BLaER1 (cell line): ENCODE measurements at regions not wholly inside any gene's neighbourhood (a gene's known extent, or its start where the extent isn't known, plus 50 kb on each side); places are given as distances from the start of the nearest gene placed in this dataset.
A peak's percentile ranks its signal among the peaks of the same experiment; 100 is the strongest.

ENCODE experiments used
- H3K27ac ChIP-seq: shearing (Covaris generic); formaldehyde crosslinking; 2 replicates; pipeline ENCODE4 v1.8.1; 2022
- H3K27me3 ChIP-seq: shearing (Covaris generic); formaldehyde crosslinking; 2 replicates; pipeline ENCODE4 v1.8.1; 2022
- H3K36me3 ChIP-seq: shearing (Covaris generic); formaldehyde crosslinking; 2 replicates; pipeline ENCODE4 v1.8.1; 2022
- H3K4me1 ChIP-seq: shearing (Covaris generic); formaldehyde crosslinking; 2 replicates; pipeline ENCODE4 v1.8.1; 2022
- H3K4me2 ChIP-seq: shearing (Covaris generic); formaldehyde crosslinking; 2 replicates; pipeline ENCODE4 v1.8.1; 2022
- H3K4me3 ChIP-seq: shearing (Covaris generic); formaldehyde crosslinking; 2 replicates; pipeline ENCODE4 v1.8.1; 2022
- H3K9ac ChIP-seq: shearing (Covaris generic); formaldehyde crosslinking; 2 replicates; pipeline ENCODE4 v1.8.1; 2022
- H3K9me3 ChIP-seq: shearing (Covaris generic); formaldehyde crosslinking; 2 replicates; pipeline ENCODE4 v1.8.1; 2022
- H4K20me1 ChIP-seq: shearing (Covaris generic); formaldehyde crosslinking; 2 replicates; pipeline ENCODE4 v1.8.1; 2022
- Cebpa-rat ChIP-seq: shearing (Covaris generic); IDR thresholded peaks from 2 replicates; pipeline ENCODE4 v1.8.1; 2022

GRCh38 chr6:155959898-155960495 lies 504.4 kb upstream of the NOX3 start:
- H3K27me3 ChIP-seq, result no peaks in the 10 kb centered on the region
- no peaks in the 10 kb centered on the region for H4K20me1 ChIP-seq
- no peaks in the 10 kb centered on the region for H3K36me3 ChIP-seq
- no peak overlapping the region for H3K27ac ChIP-seq
- H3K4me2 ChIP-seq, result no peak overlapping the region
- no peaks in the 10 kb centered on the region for H3K4me1 ChIP-seq
- no peak overlapping the region for H3K4me3 ChIP-seq
- H3K9me3 ChIP-seq, result no peaks in the 10 kb centered on the region
- TF ChIP-seq Cebpa-rat, result no peak
- H3K9ac ChIP-seq, result no peak overlapping the region

- H3K9ac ChIP-seq, result no peak overlapping the region
- no peak overlapping the region for H3K4me2 ChIP-seq
- no peaks in the 10 kb centered on the region for H3K4me1 ChIP-seq
- no peak overlapping the region for H3K4me3 ChIP-seq
- H4K20me1 ChIP-seq, result no peaks in the 10 kb centered on the region
- TF ChIP-seq Cebpa-rat, result no peak
- no peaks in the 10 kb centered on the region for H3K9me3 ChIP-seq
- no peak overlapping the region for H3K27ac ChIP-seq
- no peaks in the 10 kb centered on the region for H3K27me3 ChIP-seq
- H3K36me3 ChIP-seq, result no peaks in the 10 kb centered on the region
These were observed 502.9 kb upstream of the NOX3 start for GRCh38 chr6:155958550-155958949.

DNA sequence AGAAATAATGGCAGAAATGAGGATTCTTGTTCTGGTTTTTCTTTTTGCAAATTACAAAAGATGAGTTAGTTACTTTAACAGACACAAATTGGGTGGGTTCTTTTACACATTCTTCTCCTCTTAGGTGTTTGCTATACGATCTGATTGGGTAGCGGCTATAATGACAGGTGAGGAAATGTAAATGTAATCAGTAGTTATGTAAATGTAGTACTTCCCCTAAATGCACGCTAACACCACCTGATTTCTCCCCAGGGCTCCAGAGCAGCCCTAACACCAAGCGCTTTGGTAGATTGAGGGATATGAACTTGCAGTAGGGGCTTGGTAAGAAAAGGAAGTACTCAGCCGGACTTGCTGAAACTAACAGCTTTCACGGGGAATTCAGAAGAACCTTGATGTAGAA lies 499.4 kb upstream of the NOX3 start:
- H3K4me3 ChIP-seq, result no peak overlapping the region
- H3K4me1 ChIP-seq, result no peaks in the 10 kb centered on the region
- no peak for TF ChIP-seq Cebpa-rat
- no peak overlapping the region for H3K9ac ChIP-seq
- H3K27me3 ChIP-seq, result no peaks in the 10 kb centered on the region
- H3K4me2 ChIP-seq, result no peak overlapping the region
- H4K20me1 ChIP-seq, result no peaks in the 10 kb centered on the region
- H3K27ac ChIP-seq, result no peak overlapping the region
- no peaks in the 10 kb centered on the region for H3K36me3 ChIP-seq
- H3K9me3 ChIP-seq, result no peaks in the 10 kb centered on the region

DNA sequence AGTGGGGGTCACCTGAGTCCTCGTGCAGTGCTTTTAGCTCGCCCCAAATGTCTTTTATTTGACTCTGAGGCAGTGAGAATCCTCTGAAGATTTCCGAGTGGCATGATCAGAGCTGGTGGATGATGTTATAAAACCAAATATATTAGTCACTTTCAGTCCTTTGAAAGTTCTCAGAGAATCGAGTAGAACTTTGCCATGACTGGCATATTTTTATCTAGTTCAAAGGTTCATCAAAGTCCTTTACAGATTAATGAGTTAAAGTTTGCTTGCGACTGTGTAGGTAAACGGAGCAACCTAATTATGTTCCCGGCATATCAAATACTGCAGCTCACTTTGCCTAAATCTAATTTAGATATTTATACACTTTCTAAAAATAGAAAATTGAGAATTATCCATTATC lies 498.5 kb upstream of the NOX3 start:
- Histone ChIP-seq H3K27me3 (no peaks in the 10 kb centered on the region), H3K36me3 (no peaks in the 10 kb centered on the region), H3K27ac (no peak overlapping the region), H3K9me3 (no peaks in the 10 kb centered on the region), H4K20me1 (no peaks in the 10 kb centered on the region), H3K9ac (no peak overlapping the region), H3K4me2 (no peak overlapping the region), H3K4me3 (no peak overlapping the region), H3K4me1 (no peaks in the 10 kb centered on the region)
- no peak for TF ChIP-seq Cebpa-rat

- H3K9me3 ChIP-seq, result peaks cover 31% of the 10 kb centered on the region
- H3K27ac ChIP-seq, result no peak overlapping the region
- H3K4me1 ChIP-seq, result no peaks in the 10 kb centered on the region
- H3K27me3 ChIP-seq, result no peaks in the 10 kb centered on the region
- no peak for TF ChIP-seq Cebpa-rat
- no peak overlapping the region for H3K4me2 ChIP-seq
- no peak overlapping the region for H3K9ac ChIP-seq
- H3K36me3 ChIP-seq, result 0 out of 2 replicates have a peak, but pooled peaks cover 8% of the 10 kb centered on the region
- no peaks in the 10 kb centered on the region for H4K20me1 ChIP-seq
- H3K4me3 ChIP-seq, result no peak overlapping the region
These were observed 493.6 kb upstream of the NOX3 start for GRCh38 chr6:155949256-155949655.

GRCh38 chr6:155946860-155947259 lies 491.2 kb upstream of the NOX3 start:
- no peak for TF ChIP-seq Cebpa-rat
- no peak overlapping the region for H3K4me2 ChIP-seq
- H3K27me3 ChIP-seq, result no peaks in the 10 kb centered on the region
- H3K9me3 ChIP-seq, result peaks cover 31% of the 10 kb centered on the region
- no peaks in the 10 kb centered on the region for H3K4me1 ChIP-seq
- H3K9ac ChIP-seq, result no peak overlapping the region
- 0 out of 2 replicates have a peak overlapping the region, but pooled peaks have one; percentile 11 for H3K4me3 ChIP-seq
- H3K36me3 ChIP-seq, result 0 out of 2 replicates have a peak, but pooled peaks cover 8% of the 10 kb centered on the region
- H3K27ac ChIP-seq, result no peak overlapping the region
- no peaks in the 10 kb centered on the region for H4K20me1 ChIP-seq

DNA sequence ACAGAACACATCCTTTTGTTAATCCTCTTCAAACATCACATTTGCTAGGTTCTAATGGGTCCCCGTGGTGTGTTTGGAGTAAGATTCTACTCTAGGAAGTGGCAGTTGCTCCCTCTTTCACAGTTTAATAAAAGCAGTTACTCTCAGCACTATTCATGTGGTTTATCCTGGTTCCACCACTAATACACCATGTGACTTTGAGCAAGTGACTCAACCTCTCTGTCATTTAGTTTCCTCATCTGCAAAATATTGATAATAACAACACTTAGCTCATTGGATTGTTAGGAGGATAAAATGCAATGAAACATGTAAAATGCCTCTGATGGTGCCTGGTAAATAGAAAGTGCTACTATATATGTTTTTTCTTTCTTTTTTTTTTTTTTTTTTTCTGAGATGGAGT lies 488.0 kb upstream of the NOX3 start:
- Histone ChIP-seq H3K9me3 (peaks cover 33% of the 10 kb centered on the region), H3K27ac (no peak overlapping the region), H3K4me3 (no peak overlapping the region), H3K36me3 (0 out of 2 replicates have a peak, but pooled peaks cover 8% of the 10 kb centered on the region), H3K4me1 (no peaks in the 10 kb centered on the region), H3K9ac (no peak overlapping the region), H3K4me2 (no peak overlapping the region), H4K20me1 (no peaks in the 10 kb centered on the region), H3K27me3 (no peaks in the 10 kb centered on the region)
- no peak for TF ChIP-seq Cebpa-rat

DNA sequence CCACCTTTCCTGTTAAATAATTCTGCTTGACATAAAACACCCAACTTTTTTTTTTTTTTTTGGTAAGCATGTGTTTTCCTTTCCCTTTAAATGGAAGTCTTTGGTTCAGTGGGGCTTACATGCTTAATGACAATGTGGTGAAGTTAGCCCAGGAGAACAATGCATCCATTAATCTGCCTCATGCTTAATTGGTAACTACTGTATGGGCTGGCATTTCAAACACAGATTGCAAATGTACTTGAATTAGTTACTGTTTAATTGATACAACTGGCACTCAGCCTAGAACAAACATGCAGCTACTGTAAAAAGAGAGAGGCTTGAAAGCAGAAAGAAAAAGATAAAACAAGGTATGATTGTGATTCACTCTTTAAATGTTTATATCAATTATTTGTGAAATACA lies 483.6 kb upstream of the NOX3 start:
- Histone ChIP-seq H3K4me1 (no peaks in the 10 kb centered on the region), H3K4me2 (no peak overlapping the region), H3K27me3 (no peaks in the 10 kb centered on the region), H3K9ac (no peak overlapping the region), H3K4me3 (no peak overlapping the region), H3K27ac (no peak overlapping the region), H3K36me3 (no peaks in the 10 kb centered on the region), H4K20me1 (no peaks in the 10 kb centered on the region), H3K9me3 (peaks cover 4% of the 10 kb centered on the region)
- no peak for TF ChIP-seq Cebpa-rat

DNA sequence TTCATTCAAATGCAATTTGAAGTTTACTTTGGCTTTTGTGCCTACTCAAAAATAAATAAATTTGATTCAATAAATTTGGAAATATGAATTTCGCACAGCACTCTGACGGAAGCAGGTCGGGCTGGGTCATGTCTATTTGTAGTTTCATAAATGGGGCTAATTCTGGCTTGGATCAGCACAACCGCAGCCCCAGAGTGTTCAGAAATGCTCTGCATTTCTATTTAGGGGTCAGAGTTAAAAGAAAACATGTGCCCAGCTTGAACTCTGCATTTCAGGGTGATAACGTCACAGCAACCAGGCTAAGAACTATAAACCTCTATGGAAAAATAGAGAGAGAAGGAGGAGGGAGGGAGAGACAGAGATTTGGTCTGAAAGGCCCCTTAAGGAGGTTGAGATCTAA lies 480.9 kb upstream of the NOX3 start:
- no peaks in the 10 kb centered on the region for H3K27me3 ChIP-seq
- H3K9me3 ChIP-seq, result peaks cover 4% of the 10 kb centered on the region
- H3K4me2 ChIP-seq, result no peak overlapping the region
- H3K27ac ChIP-seq, result no peak overlapping the region
- no peak overlapping the region for H3K9ac ChIP-seq
- no peaks in the 10 kb centered on the region for H4K20me1 ChIP-seq
- no peak overlapping the region for H3K4me3 ChIP-seq
- H3K4me1 ChIP-seq, result no peaks in the 10 kb centered on the region
- H3K36me3 ChIP-seq, result no peaks in the 10 kb centered on the region
- no peak for TF ChIP-seq Cebpa-rat

GRCh38 chr6:155936127-155936526 lies 480.5 kb upstream of the NOX3 start:
- Histone ChIP-seq H3K4me1 (no peaks in the 10 kb centered on the region), H3K9me3 (peaks cover 4% of the 10 kb centered on the region), H3K9ac (no peak overlapping the region), H3K27ac (no peak overlapping the region), H3K36me3 (no peaks in the 10 kb centered on the region), H4K20me1 (no peaks in the 10 kb centered on the region), H3K4me2 (no peak overlapping the region), H3K4me3 (no peak overlapping the region), H3K27me3 (no peaks in the 10 kb centered on the region)
- TF ChIP-seq Cebpa-rat, result no peak
